HepG2 (cell line): ENCODE measurements at regions not wholly inside any gene's neighbourhood (a gene's known extent, or its start where the extent isn't known, plus 50 kb on each side); places are given as distances from the start of the nearest gene placed in this dataset.

Experiments
- ATAC-seq: fragments of 200-7000 bp; cut with Tn5 transposase; 3 replicates; pipeline ENCODE4 v1.9.1; 2020; ENCODE audit warnings: mild to moderate bottlenecking, moderate library complexity
- BruUV-seq: library from RNA; stranded (reverse); fragments of 400-500 nt; replicated peaks from 2 replicates; lab custom pipeline; 2021; lab: Mats Ljungman, UMichigan
- CTCF ChIA-PET: fragments of 300-600 bp; formaldehyde crosslinking; extraction: SDS; loops from one replicate; lab custom pipeline; 2021; ENCODE audit warnings: low total read pairs, inconsistent platforms, low intra/inter-chr PET ratio; lab: Yijun Ruan, JAX
- POLR2A ChIA-PET: fragments of 350-600 bp; sonication (Branson Sonifier 250); formaldehyde crosslinking; loops from one replicate; lab custom pipeline; 2020; ENCODE audit warnings: antibody characterized with exemption, inconsistent platforms; lab: Yijun Ruan, JAX
- DNase-seq: peaks from one replicate; pipeline ENCODE4 v3.0.0-alpha.2; 2015; ENCODE audit warnings: low spot score
- FAIRE-seq: peaks from 3 replicates; lab custom pipeline; 2011; peaks lifted over from hg19 to GRCh38; lab: Jason Lieb, UNC
- H2AFZ ChIP-seq: one replicate; pipeline ENCODE4 v1.6.1; 2011; ENCODE audit warnings: low read length, inconsistent platforms
- H3K27ac ChIP-seq: fragments of 300-600 bp; 3 replicates; pipeline ENCODE4 v1.8.0; 2011; ENCODE audit warnings: mixed run types, mild to moderate bottlenecking, mixed read lengths, low read length, inconsistent platforms; ENCODE audit not compliant: insufficient read depth; ENCODE audit errors: extremely low read length
- H3K27me3 ChIP-seq, 2 experiments: fragments of 200-600 bp in 1 of 2; 2 replicates in 1 of 2; 3 replicates in 1 of 2; pipeline versions ENCODE4 v1.6.0 to v1.8.0; 2011; ENCODE audit warnings: low read length in 2 of 2, mild to moderate bottlenecking in 2 of 2, moderate library complexity in 2 of 2, inconsistent platforms in 1 of 2; ENCODE audit not compliant: insufficient read depth in 2 of 2, control insufficient read depth in 1 of 2
- H3K36me3 ChIP-seq, 2 experiments: fragments of 200-600 bp in 1 of 2; replicated peaks in 1 of 2; 2 replicates in 1 of 2; 3 replicates in 1 of 2; pipeline versions ENCODE4 v1.5.1 to v1.8.0; 2011; ENCODE audit warnings: low read length in 2 of 2, inconsistent platforms in 1 of 2; ENCODE audit not compliant: insufficient read depth in 2 of 2, control insufficient read depth in 1 of 2
- H3K4me1 ChIP-seq: 2 replicates; pipeline ENCODE4 v1.5.1; 2012; ENCODE audit warnings: low read length, inconsistent platforms; ENCODE audit not compliant: insufficient read depth
- H3K4me2 ChIP-seq: 2 replicates; pipeline ENCODE4 v1.6.0; 2011; ENCODE audit warnings: low read depth, low read length, inconsistent platforms
- H3K4me3 ChIP-seq, 3 experiments: fragments of 200-600 bp in 1 of 3; sonication (generic), shearing (Covaris generic) in 1 of 3; replicated peaks in 1 of 3; 2 replicates each; pipeline ENCODE4 v1.5.1; 2011 to 2016; ENCODE audit warnings: low read length in 3 of 3, inconsistent platforms in 2 of 3, low read depth in 2 of 3, mild to moderate bottlenecking in 2 of 3, control low read depth in 1 of 3, mixed read lengths in 1 of 3; ENCODE audit not compliant: insufficient read depth in 1 of 3
- H3K79me2 ChIP-seq: one replicate; pipeline ENCODE4 v1.6.1; 2011; ENCODE audit warnings: low read length, inconsistent platforms; ENCODE audit not compliant: insufficient read depth
- H3K9ac ChIP-seq: 2 replicates; pipeline ENCODE4 v1.6.0; 2011; ENCODE audit warnings: mild to moderate bottlenecking, low read depth, low read length, inconsistent platforms; ENCODE audit not compliant: insufficient read depth
- H3K9me3 ChIP-seq: 2 replicates; pipeline ENCODE4 v1.5.1; 2012; ENCODE audit warnings: mild to moderate bottlenecking, low read length
- H4K20me1 ChIP-seq: 2 replicates; pipeline ENCODE4 v1.6.0; 2011; ENCODE audit warnings: inconsistent platforms, mild to moderate bottlenecking, low read length, moderate library complexity; ENCODE audit not compliant: insufficient read depth
- EHMT2 ChIP-seq: fragments of 200-600 bp; sonication (generic); IDR thresholded peaks from 2 replicates; pipeline ENCODE4 v1.7.0; 2017; ENCODE audit warnings: antibody characterized with exemption, low read depth, low read length, borderline replicate concordance
- FOXK2 ChIP-seq: fragments of 450-650 bp; IDR thresholded peaks from 2 replicates; pipeline ENCODE4 v1.6.1; 2016
- HNRNPL ChIP-seq: fragments of 200-400 bp; formaldehyde crosslinking; IDR thresholded peaks from 2 replicates; pipeline ENCODE4 v1.6.1; 2017; ENCODE audit warnings: mild to moderate bottlenecking, low read depth, low read length
- JDP2 ChIP-seq: sonication (generic); formaldehyde crosslinking; IDR thresholded peaks from 2 replicates; pipeline ENCODE4 v1.8.1; 2022; ENCODE audit warnings: missing genetic modification reagents, borderline replicate concordance
- MIER3 ChIP-seq: IDR thresholded peaks from 2 replicates; pipeline ENCODE4 v1.6.1; 2016; ENCODE audit warnings: missing compliant biosample characterization, borderline replicate concordance
- PAWR ChIP-seq: sonication (generic); formaldehyde crosslinking; IDR thresholded peaks from 2 replicates; pipeline ENCODE4 v1.4.0; 2020; ENCODE audit warnings: missing genetic modification reagents, mild to moderate bottlenecking, borderline replicate concordance
- POLR2AphosphoS2 ChIP-seq: IDR thresholded peaks from 2 replicates; pipeline ENCODE4 v1.6.1; 2011; ENCODE audit warnings: low read depth, low read length, improper control_type of control experiment
- SATB2 ChIP-seq: sonication (generic); formaldehyde crosslinking; IDR thresholded peaks from 2 replicates; pipeline ENCODE4 v1.5.0; 2020; ENCODE audit warnings: missing genetic modification reagents
- SMAD1 ChIP-seq: sonication (generic); formaldehyde crosslinking; IDR thresholded peaks from 2 replicates; pipeline ENCODE4 v1.4.0; 2020; ENCODE audit warnings: missing genetic modification reagents, low read depth, mild to moderate bottlenecking, borderline replicate concordance
- SOX6 ChIP-seq, 2 experiments: fragments of 450-650 bp in 1 of 2; sonication (generic) in 1 of 2; formaldehyde crosslinking in 1 of 2; IDR thresholded peaks; 2 replicates each; pipeline versions ENCODE4 v1.4.0 to v1.6.1; 2017 to 2020; ENCODE audit warnings: antibody characterized with exemption in 1 of 2, mild to moderate bottlenecking in 1 of 2, missing genetic modification reagents in 1 of 2
- SRSF9 ChIP-seq: fragments of 200-400 bp; formaldehyde crosslinking; IDR thresholded peaks from 2 replicates; pipeline ENCODE4 v1.6.1; 2018; ENCODE audit warnings: borderline replicate concordance, mild to moderate bottlenecking, low read depth, low read length; ENCODE audit not compliant: insufficient read depth, poor library complexity, severe bottlenecking
- TAF15 ChIP-seq: fragments of 200-400 bp; formaldehyde crosslinking; IDR thresholded peaks from one replicate; pipeline ENCODE4 v1.6.1; 2018; ENCODE audit warnings: mild to moderate bottlenecking, low read depth, low read length; ENCODE audit not compliant: poor library complexity, severe bottlenecking
- ZNF562 ChIP-seq: sonication (generic); formaldehyde crosslinking; IDR thresholded peaks from 2 replicates; pipeline ENCODE4 v1.8.0; 2022; ENCODE audit warnings: missing genetic modification reagents, borderline replicate concordance
- ZNF670 ChIP-seq: sonication (generic); formaldehyde crosslinking; IDR thresholded peaks from 2 replicates; pipeline ENCODE4 v1.8.0; 2022; ENCODE audit warnings: mild to moderate bottlenecking, missing genetic modification reagents, borderline replicate concordance
- WGBS: methylation state at CpG from one replicate; pipeline ENCODE4 v1.1.6; 2017; ENCODE audit warnings: low lambda C conversion rate; 5-methylcytosine and 5-hydroxymethylcytosine counted together
- in situ Hi-C: cut with HindIII; loops from 2 replicates; pipeline ENCODE4 v1.10.0; 2017; ENCODE audit warnings: low pct_unique_long_range_greater_than_20kb; ENCODE audit not compliant: extremely low pct_ligation_motif_present
- intact Hi-C: fragments of 100-400 bp; cut with micrococcal nuclease; formaldehyde crosslinking; loops from one replicate; pipeline ENCODE4 v1.10.0; 2022; ENCODE audit not compliant: unreplicated experiment
- TF ChIP-seq, protein P1 (sequence below): IDR thresholded peaks from 2 replicates; pipeline ENCODE4 v1.6.1; 2016; ENCODE audit warnings: missing compliant biosample characterization, missing genetic modification reagents, borderline replicate concordance
- TF ChIP-seq, protein P2 (sequence below): sonication (generic); formaldehyde crosslinking; IDR thresholded peaks from 2 replicates; pipeline ENCODE4 v1.8.0; 2022; ENCODE audit warnings: mild to moderate bottlenecking, missing genetic modification reagents; ENCODE audit not compliant: insufficient replicate concordance
- TF ChIP-seq, protein P3 (sequence below): IDR thresholded peaks from 2 replicates; pipeline ENCODE4 v1.6.1; 2016; ENCODE audit warnings: mild to moderate bottlenecking, missing biosample characterization, missing genetic modification reagents

DNA sequence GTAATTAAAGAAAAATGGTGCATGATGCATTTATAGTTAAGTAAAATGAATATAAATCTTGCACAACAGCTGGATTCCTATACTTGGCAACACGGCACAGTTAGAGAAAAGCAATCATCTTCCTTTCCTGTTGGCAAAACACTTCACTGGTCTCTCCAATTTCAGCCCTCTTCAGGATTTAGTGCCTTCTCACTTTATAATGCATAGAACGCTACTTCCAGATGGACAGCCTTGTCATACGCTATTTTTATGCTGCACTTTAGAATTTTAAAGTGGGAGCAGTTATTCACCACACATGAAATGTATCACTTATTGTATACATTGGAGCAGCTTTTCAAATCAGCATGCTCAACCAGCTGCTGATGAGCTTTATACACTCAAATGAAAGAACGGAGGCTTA lies 194.4 kb upstream of the GBE1 start:
- Histone ChIP-seq H3K36me3 (no peaks in the 10 kb centered on the region), H3K27ac (no peak overlapping the region), H3K9ac (no peak overlapping the region), H3K9me3 (no peaks in the 10 kb centered on the region), H3K4me2 (no peak overlapping the region), H3K4me3 (no peak overlapping the region), H4K20me1 (no peaks in the 10 kb centered on the region), H3K4me1 (no peaks in the 10 kb centered on the region), H2AFZ (no peak overlapping the region), H3K79me2 (no peaks in the 10 kb centered on the region), H3K27me3 (no peaks in the 10 kb centered on the region; a peak in 1 of 5 replicates)
- ChIA-PET CTCF (no interaction called here), POLR2A (no interaction called here)
- WGBS: 5% methylated on average over 4 of the region's 4 CpGs
- ATAC-seq (no peak), FAIRE-seq (no peak), DNase-seq (no peak)
- intact Hi-C loops (no loop called here), in situ Hi-C loops (no loop called here)
- TF ChIP-seq ZNF670 (CRISPR knock-in tag) (no peak), POLR2AphosphoS2 (no peak), JDP2 (no peak), SATB2 (CRISPR knock-in tag) (no peak), PAWR (CRISPR knock-in tag) (no peak), FOXK2 (no peak), MIER3 (CRISPR knock-in tag) (no peak), HNRNPL (no peak), TAF15 (no peak), SRSF9 (no peak), EHMT2 (no peak), SMAD1 (no peak), ZNF562 (CRISPR knock-in tag) (no peak), SOX6 (IDR thresholded peaks at IDR 0.05) (no peak), SOX6 (CRISPR knock-in tag; IDR thresholded peaks at IDR 0.05) (no peak)
- TF ChIP-seq, protein P1, sequence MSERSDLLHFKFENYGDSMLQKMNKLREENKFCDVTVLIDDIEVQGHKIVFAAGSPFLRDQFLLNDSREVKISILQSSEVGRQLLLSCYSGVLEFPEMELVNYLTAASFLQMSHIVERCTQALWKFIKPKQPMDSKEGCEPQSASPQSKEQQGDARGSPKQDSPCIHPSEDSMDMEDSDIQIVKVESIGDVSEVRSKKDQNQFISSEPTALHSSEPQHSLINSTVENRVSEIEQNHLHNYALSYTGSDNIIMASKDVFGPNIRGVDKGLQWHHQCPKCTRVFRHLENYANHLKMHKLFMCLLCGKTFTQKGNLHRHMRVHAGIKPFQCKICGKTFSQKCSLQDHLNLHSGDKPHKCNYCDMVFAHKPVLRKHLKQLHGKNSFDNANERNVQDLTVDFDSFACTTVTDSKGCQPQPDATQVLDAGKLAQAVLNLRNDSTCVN (CRISPR knock-in tag): no peak
- TF ChIP-seq, protein P2, sequence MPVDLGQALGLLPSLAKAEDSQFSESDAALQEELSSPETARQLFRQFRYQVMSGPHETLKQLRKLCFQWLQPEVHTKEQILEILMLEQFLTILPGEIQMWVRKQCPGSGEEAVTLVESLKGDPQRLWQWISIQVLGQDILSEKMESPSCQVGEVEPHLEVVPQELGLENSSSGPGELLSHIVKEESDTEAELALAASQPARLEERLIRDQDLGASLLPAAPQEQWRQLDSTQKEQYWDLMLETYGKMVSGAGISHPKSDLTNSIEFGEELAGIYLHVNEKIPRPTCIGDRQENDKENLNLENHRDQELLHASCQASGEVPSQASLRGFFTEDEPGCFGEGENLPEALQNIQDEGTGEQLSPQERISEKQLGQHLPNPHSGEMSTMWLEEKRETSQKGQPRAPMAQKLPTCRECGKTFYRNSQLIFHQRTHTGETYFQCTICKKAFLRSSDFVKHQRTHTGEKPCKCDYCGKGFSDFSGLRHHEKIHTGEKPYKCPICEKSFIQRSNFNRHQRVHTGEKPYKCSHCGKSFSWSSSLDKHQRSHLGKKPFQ: no peak
- TF ChIP-seq, protein P3, sequence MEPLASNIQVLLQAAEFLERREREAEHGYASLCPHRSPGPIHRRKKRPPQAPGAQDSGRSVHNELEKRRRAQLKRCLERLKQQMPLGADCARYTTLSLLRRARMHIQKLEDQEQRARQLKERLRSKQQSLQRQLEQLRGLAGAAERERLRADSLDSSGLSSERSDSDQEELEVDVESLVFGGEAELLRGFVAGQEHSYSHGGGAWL (CRISPR knock-in tag): no peak
- BruUV-seq: no TSS peak
